Esophagus squamous epithelium (tissue), 4 donors: ENCODE measurements at regions not wholly inside any gene's neighbourhood (a gene's known extent, or its start where the extent isn't known, plus 50 kb on each side); places are given as distances from the start of the nearest gene placed in this dataset.

ENCODE experiments used
- CTCF ChIP-seq, 6 experiments: fragments of 450-650 bp in 4 of 6; fragments of 200-600 bp in 2 of 6; sonication (generic) in 2 of 6; IDR thresholded peaks; one replicate each; pipeline ENCODE4 v1.5.1; 2016 to 2019; ENCODE audit warnings: antibody characterized with exemption in 6 of 6, mild to moderate bottlenecking in 4 of 6, moderate library complexity in 4 of 6
- POLR2A ChIP-seq, 4 donors: fragments of 450-650 bp; IDR thresholded peaks; one replicate each; pipeline ENCODE4 v1.6.1; 2017; ENCODE audit warnings: antibody characterized with exemption in 4 of 4, mild to moderate bottlenecking in 4 of 4, moderate library complexity in 3 of 4

- TF ChIP-seq POLR2A (IDR thresholded peaks at IDR 0.05): no peak
- TF ChIP-seq CTCF (IDR thresholded peaks at IDR 0.05): no peak
These were observed 188.2 kb downstream of the IRS1 start for GRCh38 chr2:226611196-226611943.
